PFSK-1 (cell line): ENCODE measurements at regions not wholly inside any gene's neighbourhood (a gene's known extent, or its start where the extent isn't known, plus 50 kb on each side); places are given as distances from the start of the nearest gene placed in this dataset.

ENCODE experiments used
- POLR2AphosphoS5 ChIP-seq: IDR thresholded peaks from 2 replicates; pipeline ENCODE4 v1.6.1; 2012; ENCODE audit warnings: low read depth, mild to moderate bottlenecking, control low read depth, low read length, moderate library complexity
- REST ChIP-seq, 2 experiments: IDR thresholded peaks; 2 replicates each; pipeline versions ENCODE4 v1.6.1 to v1.8.0; 2011 to 2012; ENCODE audit warnings: low read depth in 2 of 2, low read length in 2 of 2, control low read depth in 1 of 2, inconsistent platforms in 1 of 2, mild to moderate bottlenecking in 1 of 2, moderate library complexity in 1 of 2; ENCODE audit not compliant: insufficient read depth in 1 of 2
- TAF1 ChIP-seq: IDR thresholded peaks from 2 replicates; pipeline ENCODE4 v1.6.1; 2012; ENCODE audit warnings: low read length, control low read depth, borderline replicate concordance; ENCODE audit not compliant: insufficient read depth

- TF ChIP-seq REST (IDR thresholded peaks at IDR 0.05; ENCODE audit: insufficient read depth in 1 of 2, low read depth in 2 of 2, low read length in 2 of 2), result no peak
- no peak for TF ChIP-seq TAF1
- TF ChIP-seq POLR2AphosphoS5, result no peak
These were observed 1598.6 kb downstream of the SLITRK5 start for GRCh38 chr13:89269737-89270136.
